H1 (cell line): ENCODE measurements at regions not wholly inside any gene's neighbourhood (a gene's known extent, or its start where the extent isn't known, plus 50 kb on each side); places are given as distances from the start of the nearest gene placed in this dataset.

Experiments
- CTCF ChIA-PET: fragments of 300-600 bp; sonication (Branson Sonifier 250); formaldehyde crosslinking; loops from one replicate; lab custom pipeline; 2021; ENCODE audit not compliant: partially characterized antibody; lab: Charles Lee
- POLR2A ChIA-PET: fragments of 300-600 bp; sonication (Branson Sonifier 250); formaldehyde crosslinking; loops from one replicate; lab custom pipeline; 2021; ENCODE audit warnings: inconsistent platforms; ENCODE audit not compliant: partially characterized antibody; lab: Charles Lee
- DNase-seq, 2 experiments: peaks; one replicate each; pipeline versions ENCODE4 v3.0.0 to v3.0.0-alpha.2; 2010 to 2022; ENCODE audit warnings: low spot score in 2 of 2, low read depth in 1 of 2, mixed read lengths in 1 of 2
- FAIRE-seq: peaks from 2 replicates; lab custom pipeline; 2011; peaks lifted over from hg19 to GRCh38; lab: Jason Lieb, UNC
- H2AFZ ChIP-seq: 2 replicates; pipeline ENCODE4 v1.8.1; 2012; ENCODE audit warnings: low read length, inconsistent platforms
- H2AK5ac ChIP-seq: 2 replicates; pipeline ENCODE4 v1.6.1; 2013; ENCODE audit warnings: low read depth, low read length
- H2BK120ac ChIP-seq: replicated peaks from 2 replicates; pipeline ENCODE3; 2013; ENCODE audit warnings: low read depth, low read length, inconsistent platforms
- H2BK12ac ChIP-seq: 2 replicates; pipeline ENCODE4 v1.6.1; 2013; ENCODE audit warnings: low read depth, low read length
- H2BK15ac ChIP-seq: 2 replicates; pipeline ENCODE4 v1.6.1; 2013; ENCODE audit warnings: low read length
- H2BK20ac ChIP-seq: 2 replicates; pipeline ENCODE4 v1.6.1; 2013; ENCODE audit warnings: low read length
- H2BK5ac ChIP-seq: 2 replicates; pipeline ENCODE4 v1.6.1; 2013; ENCODE audit warnings: low read depth, low read length
- H3K14ac ChIP-seq: 2 replicates; pipeline ENCODE4 v1.6.1; 2013; ENCODE audit warnings: inconsistent platforms; ENCODE audit not compliant: insufficient read length
- H3K18ac ChIP-seq: 2 replicates; pipeline ENCODE4 v1.6.1; 2013; ENCODE audit warnings: low read length; ENCODE audit errors: extremely low read depth
- H3K23ac ChIP-seq: 2 replicates; pipeline ENCODE4 v1.6.1; 2013; ENCODE audit warnings: inconsistent platforms; ENCODE audit not compliant: insufficient read length
- H3K23me2 ChIP-seq: 2 replicates; pipeline ENCODE4 v1.6.1; 2013; ENCODE audit warnings: low read depth, low read length
- H3K27ac ChIP-seq: 2 replicates; pipeline ENCODE4 v1.6.1; 2011; ENCODE audit warnings: low read depth, low read length, inconsistent platforms
- H3K27me3 ChIP-seq, 4 experiments: replicated peaks in 1 of 4; 1 replicate in 1 of 4; 2 replicates in 3 of 4; pipeline versions ENCODE4 v1.6.1 to v1.8.1; 2011 to 2013; ENCODE audit warnings: low read length in 3 of 4, mild to moderate bottlenecking in 3 of 4, inconsistent platforms in 2 of 4, mixed read lengths in 2 of 4, moderate library complexity in 1 of 4; ENCODE audit not compliant: control insufficient read depth in 3 of 4, insufficient read depth in 3 of 4; ENCODE audit errors: extremely low read depth in 1 of 4
- H3K36me3 ChIP-seq, 4 experiments: 2 replicates each; pipeline versions ENCODE4 v1.6.1 to v1.8.1; 2011 to 2013; ENCODE audit warnings: mild to moderate bottlenecking in 4 of 4, low read length in 3 of 4, moderate library complexity in 2 of 4, control low read depth in 1 of 4, inconsistent platforms in 1 of 4; ENCODE audit not compliant: insufficient read depth in 4 of 4, control insufficient read depth in 2 of 4
- H3K4ac ChIP-seq: replicated peaks from 2 replicates; pipeline ENCODE3; 2013; ENCODE audit warnings: low read length, low read depth, mixed read lengths, inconsistent platforms; ENCODE audit not compliant: insufficient read length
- H3K4me1 ChIP-seq, 4 experiments: replicated peaks in 1 of 4; 1 replicate in 1 of 4; 2 replicates in 3 of 4; pipeline versions ENCODE4 v1.6.1 to v1.8.1; 2011 to 2013; ENCODE audit warnings: low read length in 3 of 4, inconsistent platforms in 2 of 4, mixed read lengths in 1 of 4; ENCODE audit not compliant: insufficient read depth in 4 of 4, control insufficient read depth in 3 of 4
- H3K4me2 ChIP-seq, 2 experiments: 2 replicates each; pipeline versions ENCODE4 v1.6.1 to v1.8.1; 2011 to 2013; ENCODE audit warnings: low read depth in 2 of 2, low read length in 2 of 2, control low read depth in 1 of 2, inconsistent platforms in 1 of 2, mild to moderate bottlenecking in 1 of 2; ENCODE audit not compliant: insufficient read depth in 1 of 2
- H3K4me3 ChIP-seq, 4 experiments: fragments of 200-600, 300-600 bp in 1 of 4; sonication (generic), shearing (Covaris generic), sonication (Bioruptor Twin) in 1 of 4; 2 replicates each; pipeline versions ENCODE4 v1.5.1 to v1.8.1; 2011 to 2016; ENCODE audit warnings: low read length in 4 of 4, low read depth in 3 of 4, control low read depth in 2 of 4, inconsistent platforms in 2 of 4, mild to moderate bottlenecking in 2 of 4, mixed read lengths in 1 of 4, moderate library complexity in 1 of 4; ENCODE audit not compliant: insufficient read depth in 2 of 4; ENCODE audit errors: extremely low read depth in 1 of 4
- H3K56ac ChIP-seq: replicated peaks from 2 replicates; pipeline ENCODE3; 2013; ENCODE audit warnings: low read depth, mild to moderate bottlenecking, mixed read lengths, low read length, inconsistent platforms; ENCODE audit not compliant: insufficient read length
- H3K79me1 ChIP-seq: 2 replicates; pipeline ENCODE4 v1.6.1; 2013; ENCODE audit warnings: low read depth, low read length, control low read depth
- H3K79me2 ChIP-seq, 2 experiments: 2 replicates each; pipeline versions ENCODE4 v1.6.1 to v1.8.1; 2012 to 2013; ENCODE audit warnings: low read length in 2 of 2, mild to moderate bottlenecking in 2 of 2, inconsistent platforms in 1 of 2; ENCODE audit not compliant: insufficient read depth in 2 of 2, control insufficient read depth in 1 of 2
- H3K9ac ChIP-seq, 4 experiments: replicated peaks in 1 of 4; 1 replicate in 1 of 4; 2 replicates in 3 of 4; pipeline versions ENCODE4 v1.6.1 to v1.8.1; 2011 to 2013; ENCODE audit warnings: low read depth in 3 of 4, low read length in 3 of 4, control low read depth in 2 of 4, mild to moderate bottlenecking in 2 of 4, moderate library complexity in 2 of 4, inconsistent platforms in 1 of 4; ENCODE audit errors: extremely low read depth in 1 of 4
- H3K9me3 ChIP-seq, 2 experiments: 2 replicates each; pipeline versions ENCODE4 v1.6.1 to v1.8.1; 2012 to 2013; ENCODE audit warnings: mild to moderate bottlenecking in 2 of 2, moderate library complexity in 2 of 2, control low read depth in 1 of 2, inconsistent platforms in 1 of 2, low read depth in 1 of 2, low read length in 1 of 2, mixed read lengths in 1 of 2; ENCODE audit not compliant: insufficient read depth in 2 of 2
- H4K20me1 ChIP-seq, 2 experiments: replicated peaks in 1 of 2; 2 replicates each; pipeline versions ENCODE3 to v1.8.1; 2011 to 2013; ENCODE audit warnings: inconsistent platforms in 2 of 2, low read length in 2 of 2, mild to moderate bottlenecking in 1 of 2; ENCODE audit not compliant: insufficient read depth in 2 of 2, control insufficient read depth in 1 of 2
- H4K5ac ChIP-seq: 2 replicates; pipeline ENCODE4 v1.6.1; 2013; ENCODE audit warnings: low read length, low read depth, mixed read lengths, inconsistent platforms; ENCODE audit not compliant: insufficient read length
- H4K8ac ChIP-seq: 2 replicates; pipeline ENCODE4 v1.8.0; 2013; ENCODE audit warnings: mild to moderate bottlenecking, moderate library complexity, low read length, inconsistent platforms; ENCODE audit not compliant: insufficient read depth; ENCODE audit errors: extremely low read depth
- H4K91ac ChIP-seq: replicated peaks from 2 replicates; pipeline ENCODE3; 2013; ENCODE audit warnings: low read length, mixed read lengths, inconsistent platforms; ENCODE audit not compliant: insufficient read length
- KDM1A ChIP-seq: fragments of 200-600, 300-600 bp; sonication (generic); IDR thresholded peaks from 2 replicates; pipeline ENCODE4 v1.7.1; 2016; ENCODE audit warnings: mild to moderate bottlenecking, low read length, borderline replicate concordance
- MAFK ChIP-seq: IDR thresholded peaks from 2 replicates; pipeline ENCODE4 v1.6.1; 2012; ENCODE audit warnings: low read depth, mild to moderate bottlenecking, improper control_type of control experiment, low read length
- SAP30 ChIP-seq: fragments of 300-600 bp; sonication (generic); IDR thresholded peaks from 2 replicates; pipeline ENCODE4 v1.7.1; 2012; ENCODE audit warnings: low read length, moderate library complexity, mild to moderate bottlenecking, inconsistent platforms; ENCODE audit not compliant: insufficient read depth, insufficient replicate concordance
- SIN3A ChIP-seq, 2 experiments: IDR thresholded peaks in 1 of 2; conservative IDR thresholded peaks in 1 of 2; 2 replicates each; pipeline ENCODE4 v1.6.1; 2011 to 2012; ENCODE audit warnings: low read length in 2 of 2, improper control_type of control experiment in 1 of 2, low read depth in 1 of 2, mild to moderate bottlenecking in 1 of 2
- SIRT6 ChIP-seq: IDR thresholded peaks from one replicate; pipeline ENCODE4 v1.7.1; 2012; ENCODE audit warnings: low read length, inconsistent platforms
- TAF1 ChIP-seq: IDR thresholded peaks from 2 replicates; pipeline ENCODE4 v1.6.1; 2011; ENCODE audit warnings: mild to moderate bottlenecking, low read depth, low read length
- ZNF274 ChIP-seq: IDR thresholded peaks from 2 replicates; pipeline ENCODE4 v1.7.0; 2012; ENCODE audit warnings: low read length, borderline replicate concordance; ENCODE audit errors: extremely low read depth
- WGBS, 2 experiments: shearing (Covaris generic) in 1 of 2; methylation state at CpG; one replicate each; pipeline versions ENCODE4 v1.1.6 to v1.1.7; 2013 to 2015; ENCODE audit warnings: low lambda C conversion rate in 2 of 2, mixed read lengths in 2 of 2, inconsistent platforms in 1 of 2, low coverage in 1 of 2, missing lambda C conversion rate in 1 of 2; ENCODE audit not compliant: insufficient replicate concordance in 2 of 2, insufficient coverage in 1 of 2, insufficient read length in 1 of 2; ENCODE audit errors: extremely low coverage in 1 of 2, missing lambda C conversion rate in 1 of 2; 5-methylcytosine and 5-hydroxymethylcytosine counted together

- H4K5ac ChIP-seq = no peak overlapping the region
- H3K79me1 ChIP-seq = no peaks in the 10 kb centered on the region
- no peak overlapping the region for H3K4ac ChIP-seq
- H4K91ac ChIP-seq = peak overlapping the region; percentile 48
- ChIA-PET POLR2A (no interaction called here), CTCF (interaction anchor here (1.1 to 1.8 kb wide), 2 partner anchors 9 to 13 kb away, joined by 4 to 11 read pairs; no protein-coding TSS in a partner anchor)
- peaks cover 3% of the 10 kb centered on the region; the same call in 1 of the 2 replicates for H3K23me2 ChIP-seq
- H3K27me3 ChIP-seq = no peaks in the 10 kb centered on the region
- H3K18ac ChIP-seq = no peak overlapping the region
- no peak overlapping the region for H3K56ac ChIP-seq
- no peaks in the 10 kb centered on the region for H3K79me2 ChIP-seq
- WGBS, 2 experiments = 89% methylated on average over 7 of the region's 7 CpGs; no CpG with 5 or more reads in 1 of the 2 experiments
- H2BK12ac ChIP-seq = no peak overlapping the region
- no peak overlapping the region for H2BK20ac ChIP-seq
- TF ChIP-seq SIRT6 (no peak), ZNF274 (no peak), SIN3A (conservative IDR thresholded peaks at IDR 0.05 in 1 of 2, IDR thresholded peaks at IDR 0.05 in 1 of 2; ENCODE audit: low read depth in 1 of 2, low read length in 2 of 2) (no peak), KDM1A (no peak), SAP30 (no peak), MAFK (no peak), TAF1 (no peak)
- no peak overlapping the region for H3K14ac ChIP-seq
- FAIRE-seq = no peak
- no peak overlapping the region for H2AFZ ChIP-seq
- H2AK5ac ChIP-seq = peak overlapping the region; percentile 11; the same call in 1 of the 2 replicates
- H4K8ac ChIP-seq = no peak overlapping the region
- H2BK5ac ChIP-seq = no peak overlapping the region
- no peak overlapping the region for H2BK120ac ChIP-seq
- H3K9me3 ChIP-seq = no peaks in the 10 kb centered on the region
- 0 out of 2 replicates have a peak overlapping the region, but pooled peaks have one; percentile 6 for H2BK15ac ChIP-seq
- no peak overlapping the region for H3K27ac ChIP-seq
- no peaks in the 10 kb centered on the region for H4K20me1 ChIP-seq
- no peak overlapping the region for H3K23ac ChIP-seq
- H3K4me2 ChIP-seq = no peak overlapping the region
- H3K4me3 ChIP-seq = no peak overlapping the region
- H3K4me1 ChIP-seq = no peaks in the 10 kb centered on the region
- DNase-seq = no peak
- H3K9ac ChIP-seq = no peak overlapping the region
- no peaks in the 10 kb centered on the region for H3K36me3 ChIP-seq
These were observed 189.4 kb downstream of the RPS24 start for GRCh38 chr10:78223088-78223487.
